Prostate gland (tissue), 2 donors: ENCODE measurements at regions not wholly inside any gene's neighbourhood (a gene's known extent, or its start where the extent isn't known, plus 50 kb on each side); places are given as distances from the start of the nearest gene placed in this dataset.

Source experiments
- DNase-seq: peaks from one replicate; pipeline ENCODE4 v3.0.0-alpha.2; 2019; ENCODE audit warnings: low spot score
- H3K27ac ChIP-seq, 2 donors: fragments of 200-600 bp; sonication (generic); 2 replicates each; pipeline ENCODE4 v1.5.1; 2017 to 2019
- H3K27me3 ChIP-seq: fragments of 200-600 bp; sonication (generic); replicated peaks from 2 replicates; pipeline ENCODE4 v1.5.1; 2019; ENCODE audit not compliant: insufficient read depth
- H3K36me3 ChIP-seq, 2 donors: fragments of 200-600 bp; sonication (generic); 1 replicate in 1 of 2; 2 replicates in 1 of 2; pipeline versions ENCODE4 v1.5.1 to v1.8.1; 2017 to 2019
- H3K4me1 ChIP-seq: fragments of 200-600 bp; sonication (generic); replicated peaks from 2 replicates; pipeline ENCODE4 v1.5.1; 2019
- H3K4me3 ChIP-seq, 2 donors: fragments of 200-600 bp; sonication (generic); 2 replicates each; pipeline ENCODE4 v1.5.1; 2017 to 2019
- H3K9me3 ChIP-seq: fragments of 200-600 bp; sonication (generic); 2 replicates; pipeline ENCODE4 v1.5.1; 2017
- CTCF ChIP-seq, 4 experiments: fragments of 200-600 bp in 2 of 4; fragments of 450-650 bp in 2 of 4; sonication (generic) in 2 of 4; IDR thresholded peaks; 1 replicate in 3 of 4; 2 replicates in 1 of 4; pipeline ENCODE4 v1.5.1; 2016 to 2019; ENCODE audit warnings: antibody characterized with exemption in 4 of 4, mild to moderate bottlenecking in 2 of 4, moderate library complexity in 2 of 4
- POLR2A ChIP-seq: fragments of 450-650 bp; IDR thresholded peaks from one replicate; pipeline ENCODE4 v1.6.1; 2016; ENCODE audit warnings: antibody characterized with exemption, mild to moderate bottlenecking
- POLR2AphosphoS5 ChIP-seq: sonication (generic); formaldehyde crosslinking; IDR thresholded peaks from one replicate; pipeline ENCODE4 v1.6.1; 2017; ENCODE audit warnings: antibody characterized with exemption
- WGBS: methylation state at CpG from one replicate; pipeline ENCODE4 v1.1.5; 2018; 5-methylcytosine and 5-hydroxymethylcytosine counted together
- intact Hi-C: fragments of 100-400 bp; cut with DNase I; formaldehyde crosslinking; loops from one replicate; pipeline ENCODE4 v1.14.2; 2022

DNA sequence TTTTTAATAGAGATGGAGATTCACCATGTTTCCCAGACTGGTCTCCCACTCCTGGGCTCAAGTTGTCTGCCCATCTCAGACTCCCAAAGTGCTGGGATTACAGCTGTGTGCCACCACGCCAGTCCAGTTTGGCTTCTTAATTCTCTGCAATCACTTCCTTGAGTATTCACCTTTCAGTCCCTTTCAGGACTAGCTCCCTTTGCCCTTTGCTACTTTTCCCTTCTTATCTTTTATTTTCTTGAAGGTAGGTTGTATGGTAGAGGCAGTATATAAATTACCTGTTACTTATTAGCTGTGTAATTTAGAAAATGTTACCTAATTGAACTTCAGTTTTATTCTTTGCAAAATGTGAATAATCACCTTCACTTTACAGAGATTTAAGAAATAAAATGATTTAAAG lies 285.8 kb downstream of the FGF9 start:
- H3K27me3 ChIP-seq = no peaks in the 10 kb centered on the region
- H3K27ac ChIP-seq = no peak overlapping the region
- H3K36me3 ChIP-seq = no peaks in the 10 kb centered on the region
- intact Hi-C loops = no loop called here
- H3K9me3 ChIP-seq = no peaks in the 10 kb centered on the region
- no peak overlapping the region for H3K4me3 ChIP-seq
- H3K4me1 ChIP-seq = no peaks in the 10 kb centered on the region
- DNase-seq = no peak
- WGBS = 85% methylated on average over 1 of the region's 1 CpG
- TF ChIP-seq CTCF (IDR thresholded peaks at IDR 0.05) (no peak), POLR2A (no peak), POLR2AphosphoS5 (no peak)

GRCh38 chr13:21957833-21958232 lies 287.0 kb downstream of the FGF9 start:
- Histone ChIP-seq H3K27me3 (no peaks in the 10 kb centered on the region), H3K27ac (no peak overlapping the region), H3K36me3 (no peaks in the 10 kb centered on the region), H3K9me3 (no peaks in the 10 kb centered on the region), H3K4me1 (no peaks in the 10 kb centered on the region), H3K4me3 (no peak overlapping the region)
- TF ChIP-seq POLR2A = no peak
- no peak for TF ChIP-seq CTCF (IDR thresholded peaks at IDR 0.05)
- TF ChIP-seq POLR2AphosphoS5 = no peak
- intact Hi-C loops = no loop called here
- DNase-seq = no peak

DNA sequence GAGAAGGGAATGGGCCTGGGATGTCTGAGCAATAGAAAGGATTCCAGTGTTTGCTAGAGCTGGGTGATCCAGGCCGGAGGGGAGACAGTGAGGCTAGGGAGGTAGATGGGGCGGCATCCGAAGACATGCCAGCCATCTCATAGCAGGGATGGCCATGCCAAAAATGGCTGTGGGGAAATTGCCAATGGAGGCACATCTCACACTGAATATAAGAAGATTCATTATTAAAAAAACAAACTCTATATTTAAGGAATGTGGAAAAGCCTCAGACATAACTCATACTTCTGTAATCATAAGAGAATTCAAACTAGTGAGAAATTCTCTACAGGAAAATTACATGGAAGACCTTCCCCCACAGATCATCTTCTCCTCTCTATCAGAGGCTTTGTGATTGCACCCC lies 289.2 kb downstream of the FGF9 start:
- TF ChIP-seq CTCF (IDR thresholded peaks at IDR 0.05) = no peak
- no peak for TF ChIP-seq POLR2A
- no peak for TF ChIP-seq POLR2AphosphoS5
- intact Hi-C loops = no loop called here
- 98% methylated on average over 3 of the region's 3 CpGs for WGBS
- Histone ChIP-seq H3K4me1 (no peaks in the 10 kb centered on the region), H3K36me3 (no peaks in the 10 kb centered on the region), H3K9me3 (no peaks in the 10 kb centered on the region), H3K27me3 (no peaks in the 10 kb centered on the region), H3K4me3 (no peak overlapping the region), H3K27ac (no peak overlapping the region)
- DNase-seq = no peak

GRCh38 chr13:21964686-21965085 lies 293.8 kb downstream of the FGF9 start:
- Histone ChIP-seq H3K36me3 (no peaks in the 10 kb centered on the region), H3K9me3 (no peaks in the 10 kb centered on the region), H3K4me3 (no peak overlapping the region), H3K4me1 (no peaks in the 10 kb centered on the region), H3K27ac (no peak overlapping the region), H3K27me3 (no peaks in the 10 kb centered on the region)
- intact Hi-C loops = no loop called here
- TF ChIP-seq POLR2AphosphoS5 (no peak), POLR2A (no peak), CTCF (IDR thresholded peaks at IDR 0.05) (no peak)
- 86% methylated on average over 5 of the region's 5 CpGs for WGBS
- DNase-seq = no peak

- DNase-seq = no peak
- Histone ChIP-seq H3K4me1 (no peaks in the 10 kb centered on the region), H3K36me3 (no peaks in the 10 kb centered on the region), H3K9me3 (no peaks in the 10 kb centered on the region), H3K27ac (no peak overlapping the region), H3K27me3 (no peaks in the 10 kb centered on the region), H3K4me3 (no peak overlapping the region)
- TF ChIP-seq CTCF (IDR thresholded peaks at IDR 0.05) = no peak
- TF ChIP-seq POLR2A = no peak
- TF ChIP-seq POLR2AphosphoS5 = no peak
- WGBS = 89% methylated on average over 14 of the region's 14 CpGs
- intact Hi-C loops = no loop called here
These were observed 294.2 kb downstream of the FGF9 start for GRCh38 chr13:21965095-21965494.
